WTC11 (cell line): ENCODE measurements at regions not wholly inside any gene's neighbourhood (a gene's known extent, or its start where the extent isn't known, plus 50 kb on each side); places are given as distances from the start of the nearest gene placed in this dataset.

Experiments used
- ATAC-seq: fragments of 200-7000 bp; cut with Tn5 transposase; 2 replicates; pipeline ENCODE4 v1.10.0; 2021; ENCODE audit warnings: mild to moderate bottlenecking, moderate library complexity
- CTCF ChIA-PET: fragments of 300-600 bp; sonication (Branson Sonifier 250); formaldehyde crosslinking; loops from one replicate; lab custom pipeline; 2021; ENCODE audit warnings: antibody characterized with exemption; lab: Charles Lee
- POLR2A ChIA-PET: fragments of 350-600 bp; sonication (Branson Sonifier 250); formaldehyde crosslinking; loops from one replicate; lab custom pipeline; 2021; ENCODE audit warnings: antibody characterized with exemption; lab: Charles Lee
- DNase-seq: peaks from one replicate; pipeline ENCODE4 v3.0.0; 2021; ENCODE audit warnings: low spot score
- H3K27ac Mint-ChIP-seq: 2 replicates; pipeline ENCODE4 v1.8.0; 2021; ENCODE audit warnings: mixed read lengths
- H3K27me3 Mint-ChIP-seq: 2 replicates; pipeline ENCODE4 v1.8.0; 2021; ENCODE audit warnings: low read depth, mild to moderate bottlenecking, moderate library complexity, mixed read lengths
- H3K36me3 Mint-ChIP-seq: 2 replicates; pipeline ENCODE4 v1.8.0; 2021; ENCODE audit warnings: mixed read lengths
- H3K4me1 Mint-ChIP-seq: 2 replicates; pipeline ENCODE4 v1.8.0; 2022; ENCODE audit warnings: mixed read lengths
- H3K4me3 Mint-ChIP-seq: 2 replicates; pipeline ENCODE4 v1.8.0; 2021; ENCODE audit warnings: mild to moderate bottlenecking, moderate library complexity, mixed read lengths
- H3K9me3 Mint-ChIP-seq: 2 replicates; pipeline ENCODE4 v1.8.0; 2021; ENCODE audit warnings: mixed read lengths
- AFF4 ChIP-seq: sonication (generic); formaldehyde crosslinking; IDR thresholded peaks from 2 replicates; pipeline ENCODE4 v1.8.1; 2023; ENCODE audit warnings: mild to moderate bottlenecking, missing genetic modification reagents, borderline replicate concordance
- AR ChIP-seq: fragments of 250-450 bp; sonication (Bioruptor Pico); IDR thresholded peaks from 2 replicates; pipeline ENCODE4 v1.9.0; 2021; ENCODE audit warnings: mild to moderate bottlenecking
- CREB1 ChIP-seq: sonication (generic); formaldehyde crosslinking; IDR thresholded peaks from 2 replicates; pipeline ENCODE4 v1.8.0; 2023; ENCODE audit warnings: mild to moderate bottlenecking, missing genetic modification reagents
- ETV6 ChIP-seq: sonication (generic); formaldehyde crosslinking; IDR thresholded peaks from 2 replicates; pipeline ENCODE4 v1.8.1; 2022; ENCODE audit warnings: mild to moderate bottlenecking, missing genetic modification reagents
- FOXK1 ChIP-seq: sonication (generic); formaldehyde crosslinking; IDR thresholded peaks from 2 replicates; pipeline ENCODE4 v1.8.0; 2022; ENCODE audit warnings: mild to moderate bottlenecking, moderate library complexity, missing genetic modification reagents
- GRHL2 ChIP-seq: fragments of 250-450 bp; sonication (Bioruptor Pico); IDR thresholded peaks from 2 replicates; pipeline ENCODE4 v1.8.0; 2022; ENCODE audit warnings: mild to moderate bottlenecking, moderate library complexity; ENCODE audit not compliant: insufficient replicate concordance, severe bottlenecking
- GTF2I ChIP-seq: fragments of 250-450 bp; sonication (Bioruptor Pico); conservative IDR thresholded peaks from 2 replicates; pipeline ENCODE4 v1.4.0; 2021; ENCODE audit warnings: mild to moderate bottlenecking
- JAZF1 ChIP-seq: fragments of 250-450 bp; sonication (Bioruptor Pico); IDR thresholded peaks from 2 replicates; pipeline ENCODE4 v1.9.0; 2021; ENCODE audit warnings: moderate library complexity, mild to moderate bottlenecking, inconsistent platforms
- RORB ChIP-seq: fragments of 250-450 bp; sonication (Bioruptor Pico); IDR thresholded peaks from 2 replicates; pipeline ENCODE4 v1.9.0; 2021; ENCODE audit warnings: mild to moderate bottlenecking
- SMAD4 ChIP-seq: sonication (generic); formaldehyde crosslinking; IDR thresholded peaks from 2 replicates; pipeline ENCODE4 v1.8.0; 2022; ENCODE audit warnings: mild to moderate bottlenecking, missing genetic modification reagents
- SOX15 ChIP-seq: fragments of 250-450 bp; sonication (Bioruptor Pico); IDR thresholded peaks from 2 replicates; pipeline ENCODE4 v1.9.0; 2021; ENCODE audit warnings: mild to moderate bottlenecking
- SP1 ChIP-seq: sonication (generic); formaldehyde crosslinking; conservative IDR thresholded peaks from 2 replicates; pipeline ENCODE4 v1.8.1; 2022; ENCODE audit warnings: missing genetic modification reagents
- TEAD4 ChIP-seq: sonication (generic); formaldehyde crosslinking; IDR thresholded peaks from 2 replicates; pipeline ENCODE4 v1.8.0; 2022; ENCODE audit warnings: mild to moderate bottlenecking, missing genetic modification reagents
- ZBTB43 ChIP-seq: sonication (generic); formaldehyde crosslinking; IDR thresholded peaks from 2 replicates; pipeline ENCODE4 v1.8.1; 2023; ENCODE audit warnings: mild to moderate bottlenecking, missing genetic modification reagents
- ZNF317 ChIP-seq: sonication (generic); formaldehyde crosslinking; IDR thresholded peaks from 2 replicates; pipeline ENCODE4 v1.8.1; 2023; ENCODE audit warnings: low read depth, mild to moderate bottlenecking, moderate library complexity, missing genetic modification reagents, borderline replicate concordance
- ZNF423 ChIP-seq: fragments of 250-450 bp; sonication (Bioruptor Pico); IDR thresholded peaks from 2 replicates; pipeline ENCODE4 v2.1.2; 2022; ENCODE audit warnings: mild to moderate bottlenecking, moderate library complexity

GRCh38 chr9:80841888-80842287 lies 847.5 kb downstream of the TLE1 start:
- no peaks in the 10 kb centered on the region for H3K27me3 Mint-ChIP-seq
- peaks cover 9% of the 10 kb centered on the region for H3K9me3 Mint-ChIP-seq
- H3K36me3 Mint-ChIP-seq = no peaks in the 10 kb centered on the region
- no peak overlapping the region for H3K27ac Mint-ChIP-seq
- ATAC-seq (no peak), DNase-seq (no peak)
- POLR2A ChIA-PET = no interaction called here
- no peak for TF ChIP-seq AFF4 (CRISPR knock-in tag)
- TF ChIP-seq TEAD4 (CRISPR knock-in tag) = no peak
- no peak overlapping the region for H3K4me3 Mint-ChIP-seq
- CTCF ChIA-PET = no interaction called here
- no peaks in the 10 kb centered on the region for H3K4me1 Mint-ChIP-seq

- POLR2A ChIA-PET = no interaction called here
- ATAC-seq = no peak
- Mint-ChIP-seq H3K4me3 (no peak overlapping the region), H3K27ac (no peak overlapping the region), H3K36me3 (no peaks in the 10 kb centered on the region), H3K27me3 (no peaks in the 10 kb centered on the region), H3K4me1 (peaks cover 4% of the 10 kb centered on the region), H3K9me3 (peaks cover 9% of the 10 kb centered on the region)
- DNase-seq = no peak
- TF ChIP-seq RORB (no peak), SOX15 (CRISPR knock-in tag) (no peak), ZNF317 (CRISPR knock-in tag) (no peak)
- CTCF ChIA-PET = no interaction called here
Observed at GRCh38 chr9:80839821-80840675, 849.3 kb downstream of the TLE1 start.

- H3K4me3 Mint-ChIP-seq = no peak overlapping the region
- TF ChIP-seq AR (CRISPR knock-in tag) = no peak
- no peak for TF ChIP-seq SMAD4 (CRISPR knock-in tag)
- TF ChIP-seq GRHL2 (CRISPR knock-in tag) = no peak
- TF ChIP-seq ZBTB43 (CRISPR knock-in tag) = no peak
- TF ChIP-seq CREB1 (CRISPR knock-in tag) = no peak
- TF ChIP-seq SP1 (CRISPR knock-in tag) = no peak
- no peak for TF ChIP-seq ZNF423 (CRISPR knock-in tag)
- TF ChIP-seq FOXK1 = no peak
- no peak for TF ChIP-seq GTF2I
- no peak for TF ChIP-seq JAZF1 (CRISPR knock-in tag)
- TF ChIP-seq ETV6 = no peak
- no peak for ATAC-seq
- peaks cover 4% of the 10 kb centered on the region for H3K4me1 Mint-ChIP-seq
- H3K27me3 Mint-ChIP-seq = no peaks in the 10 kb centered on the region
- CTCF ChIA-PET = no interaction called here
- no peak for DNase-seq
- H3K36me3 Mint-ChIP-seq = no peaks in the 10 kb centered on the region
- peaks cover 9% of the 10 kb centered on the region for H3K9me3 Mint-ChIP-seq
- no peak overlapping the region for H3K27ac Mint-ChIP-seq
- POLR2A ChIA-PET = no interaction called here
Observed at GRCh38 chr9:80836013-80836412, 853.3 kb downstream of the TLE1 start.
